DND-41 (cell line): ENCODE measurements at regions not wholly inside any gene's neighbourhood (a gene's known extent, or its start where the extent isn't known, plus 50 kb on each side); places are given as distances from the start of the nearest gene placed in this dataset.

Experiments used
- EZH2 ChIP-seq: IDR thresholded peaks from 3 replicates; pipeline ENCODE4 v1.6.1; 2012; ENCODE audit warnings: borderline replicate concordance, low read depth, mild to moderate bottlenecking, moderate library complexity, low read length, inconsistent platforms; ENCODE audit not compliant: severe bottlenecking
- TF ChIP-seq, protein P1 (sequence below): IDR thresholded peaks from 2 replicates; pipeline ENCODE4 v1.5.1; 2012; ENCODE audit warnings: borderline replicate concordance, low read length, moderate library complexity, mild to moderate bottlenecking; ENCODE audit not compliant: poor library complexity, severe bottlenecking; ENCODE audit errors: extremely low read depth

DNA sequence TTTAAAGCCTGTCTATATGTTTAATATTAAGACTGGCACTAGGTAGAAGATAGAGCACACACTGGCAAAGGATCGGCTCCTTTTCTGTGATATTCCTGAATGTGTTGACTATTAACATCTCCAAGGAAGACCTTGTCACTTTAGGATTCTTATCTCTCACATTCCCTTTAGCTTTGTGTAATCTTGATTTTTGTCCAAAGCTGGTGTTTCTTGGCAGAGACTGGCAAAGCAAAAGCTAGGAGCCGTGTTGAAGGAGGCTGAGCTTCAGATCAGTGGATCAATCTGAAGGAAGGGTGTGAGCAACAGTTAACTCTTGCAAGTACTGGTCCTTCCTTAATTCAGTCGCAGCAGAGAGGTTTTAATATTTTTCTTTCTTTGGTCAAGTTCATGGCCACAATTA lies 830.4 kb upstream of the ZNF608 start:
- TF ChIP-seq EZH2, result no peak
- TF ChIP-seq, protein P1, sequence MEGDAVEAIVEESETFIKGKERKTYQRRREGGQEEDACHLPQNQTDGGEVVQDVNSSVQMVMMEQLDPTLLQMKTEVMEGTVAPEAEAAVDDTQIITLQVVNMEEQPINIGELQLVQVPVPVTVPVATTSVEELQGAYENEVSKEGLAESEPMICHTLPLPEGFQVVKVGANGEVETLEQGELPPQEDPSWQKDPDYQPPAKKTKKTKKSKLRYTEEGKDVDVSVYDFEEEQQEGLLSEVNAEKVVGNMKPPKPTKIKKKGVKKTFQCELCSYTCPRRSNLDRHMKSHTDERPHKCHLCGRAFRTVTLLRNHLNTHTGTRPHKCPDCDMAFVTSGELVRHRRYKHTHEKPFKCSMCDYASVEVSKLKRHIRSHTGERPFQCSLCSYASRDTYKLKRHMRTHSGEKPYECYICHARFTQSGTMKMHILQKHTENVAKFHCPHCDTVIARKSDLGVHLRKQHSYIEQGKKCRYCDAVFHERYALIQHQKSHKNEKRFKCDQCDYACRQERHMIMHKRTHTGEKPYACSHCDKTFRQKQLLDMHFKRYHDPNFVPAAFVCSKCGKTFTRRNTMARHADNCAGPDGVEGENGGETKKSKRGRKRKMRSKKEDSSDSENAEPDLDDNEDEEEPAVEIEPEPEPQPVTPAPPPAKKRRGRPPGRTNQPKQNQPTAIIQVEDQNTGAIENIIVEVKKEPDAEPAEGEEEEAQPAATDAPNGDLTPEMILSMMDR, result no peak
